HG03378 (cell line): ENCODE measurements at regions not wholly inside any gene's neighbourhood (a gene's known extent, or its start where the extent isn't known, plus 50 kb on each side); places are given as distances from the start of the nearest gene placed in this dataset.
"Not testable (repeated sequence)": the region's sequence is repeated elsewhere in the genome, so short reads cannot be mapped to it uniquely, and the experiment has no call there.

Source experiments
- ATAC-seq: cut with Tn5 transposase; IDR thresholded peaks from one replicate; pipeline ENCODE4 v1.9.1; 2021; ENCODE audit warnings: mild to moderate bottlenecking, moderate library complexity; ENCODE audit not compliant: unreplicated experiment

GRCh38 chr5:62240494-62240893 lies 65.5 kb upstream of the KIF2A start:
- ATAC-seq = not testable (repeated sequence)

- ATAC-seq = not testable (repeated sequence)
Observed at GRCh38 chr5:62242000-62242399, 64.0 kb upstream of the KIF2A start.

- not testable (repeated sequence) for ATAC-seq
Observed at GRCh38 chr5:62243046-62243445, 63.0 kb upstream of the KIF2A start.

- ATAC-seq = not testable (repeated sequence)
Observed at GRCh38 chr5:62248192-62248591, 57.8 kb upstream of the KIF2A start.

GRCh38 chr5:62250085-62250484 lies 55.9 kb upstream of the KIF2A start:
- not testable (repeated sequence) for ATAC-seq

GRCh38 chr5:62250919-62251318 lies 55.1 kb upstream of the KIF2A start:
- ATAC-seq = peak; percentile 75

- ATAC-seq = not testable (repeated sequence)
Observed at GRCh38 chr5:62252519-62252918, 53.5 kb upstream of the KIF2A start.

GRCh38 chr5:62255551-62255950 lies 50.5 kb upstream of the KIF2A start:
- not testable (repeated sequence) for ATAC-seq

- peak; percentile 68 for ATAC-seq
Observed at GRCh38 chr5:62256161-62257019, 49.6 kb upstream of the KIF2A start.
